Activated T-cell treated with anti-CD3 and anti-CD28 coated beads for 1 hour (primary cell): ENCODE measurements at regions not wholly inside any gene's neighbourhood (a gene's known extent, or its start where the extent isn't known, plus 50 kb on each side); places are given as distances from the start of the nearest gene placed in this dataset.
"Not testable (repeated sequence)": the region's sequence is repeated elsewhere in the genome, so short reads cannot be mapped to it uniquely, and the experiment has no call there.

Experiments used
- DNase-seq: peaks from one replicate; pipeline ENCODE4 v3.0.0-alpha.2; 2020; ENCODE audit warnings: low read depth

- no peak for DNase-seq
Observed at GRCh38 chr5:155620821-155621410, 607.4 kb downstream of the KIF4B start.

GRCh38 chr5:155624597-155625241 lies 611.2 kb downstream of the KIF4B start:
- no peak for DNase-seq

- no peak for DNase-seq
Observed at GRCh38 chr5:155625315-155625714, 611.8 kb downstream of the KIF4B start.

GRCh38 chr5:155625897-155626543 lies 612.5 kb downstream of the KIF4B start:
- no peak for DNase-seq

- no peak for DNase-seq
Observed at GRCh38 chr5:155626592-155626991, 613.0 kb downstream of the KIF4B start.

GRCh38 chr5:155628346-155628745 lies 614.8 kb downstream of the KIF4B start:
- DNase-seq = no peak

- DNase-seq = no peak
Observed at GRCh38 chr5:155629597-155629996, 616.0 kb downstream of the KIF4B start.

GRCh38 chr5:155631116-155631515 lies 617.6 kb downstream of the KIF4B start:
- DNase-seq = no peak

GRCh38 chr5:155633338-155633957 lies 619.9 kb downstream of the KIF4B start:
- DNase-seq = no peak

GRCh38 chr5:155649666-155650065 lies 636.1 kb downstream of the KIF4B start:
- DNase-seq = no peak

- no peak for DNase-seq
Observed at GRCh38 chr5:155655569-155655968, 642.0 kb downstream of the KIF4B start.

- no peak for DNase-seq
Observed at GRCh38 chr5:155661859-155662258, 648.3 kb downstream of the KIF4B start.

GRCh38 chr5:155665361-155665760 lies 651.8 kb downstream of the KIF4B start:
- no peak for DNase-seq

- not testable (repeated sequence) for DNase-seq
Observed at GRCh38 chr5:155672001-155672400, 655.0 kb upstream of the SGCD start.

GRCh38 chr5:155676967-155677366 lies 650.0 kb upstream of the SGCD start:
- no peak for DNase-seq

- DNase-seq = no peak
Observed at GRCh38 chr5:155678371-155678770, 648.6 kb upstream of the SGCD start.

- no peak for DNase-seq
Observed at GRCh38 chr5:155679530-155679929, 647.4 kb upstream of the SGCD start.

GRCh38 chr5:155684417-155684816 lies 642.5 kb upstream of the SGCD start:
- DNase-seq = no peak

GRCh38 chr5:155686131-155686530 lies 640.8 kb upstream of the SGCD start:
- DNase-seq = no peak

GRCh38 chr5:155689406-155689805 lies 637.6 kb upstream of the SGCD start:
- no peak for DNase-seq

GRCh38 chr5:155696362-155696761 lies 630.6 kb upstream of the SGCD start:
- DNase-seq = no peak

GRCh38 chr5:155697236-155697635 lies 629.7 kb upstream of the SGCD start:
- DNase-seq = no peak

GRCh38 chr5:155699385-155699784 lies 627.6 kb upstream of the SGCD start:
- DNase-seq = no peak
